GM18520 (cell line): ENCODE measurements at regions not wholly inside any gene's neighbourhood (a gene's known extent, or its start where the extent isn't known, plus 50 kb on each side); places are given as distances from the start of the nearest gene placed in this dataset.
"Not testable (repeated sequence)": the region's sequence is repeated elsewhere in the genome, so short reads cannot be mapped to it uniquely, and the experiment has no call there.

Experiments
- ATAC-seq: cut with Tn5 transposase; IDR thresholded peaks from one replicate; pipeline ENCODE4 v1.9.1; 2021; ENCODE audit not compliant: unreplicated experiment

- ATAC-seq: no peak
Measured at GRCh38 chr3:181549266-181549665, 162.5 kb upstream of the SOX2 start.

- ATAC-seq: no peak
Measured at GRCh38 chr3:181541414-181541813, 170.3 kb upstream of the SOX2 start.

GRCh38 chr3:181534781-181535221, 176.9 kb upstream of the SOX2 start:
- ATAC-seq: no peak

GRCh38 chr3:181533811-181534210, 177.9 kb upstream of the SOX2 start:
- ATAC-seq: no peak

- no peak for ATAC-seq
Measured at GRCh38 chr3:181530584-181530983, 181.1 kb upstream of the SOX2 start.

GRCh38 chr3:181521831-181522230, 189.9 kb upstream of the SOX2 start:
- no peak for ATAC-seq

GRCh38 chr3:181518222-181518621, 193.5 kb upstream of the SOX2 start:
- no peak for ATAC-seq

- ATAC-seq: no peak
Measured at GRCh38 chr3:181512787-181513186, 198.9 kb upstream of the SOX2 start.

- ATAC-seq: no peak
Measured at GRCh38 chr3:181510500-181510899, 201.2 kb upstream of the SOX2 start.

- ATAC-seq: no peak
Measured at GRCh38 chr3:181497358-181497757, 214.4 kb upstream of the SOX2 start.

- no peak for ATAC-seq
Measured at GRCh38 chr3:181493423-181493822, 218.3 kb upstream of the SOX2 start.

GRCh38 chr3:181488536-181488935, 223.2 kb upstream of the SOX2 start:
- no peak for ATAC-seq

GRCh38 chr3:181487236-181487978, 224.3 kb upstream of the SOX2 start:
- ATAC-seq: no peak

GRCh38 chr3:181486141-181486885, 225.4 kb upstream of the SOX2 start:
- ATAC-seq: no peak

- ATAC-seq: no peak
Measured at GRCh38 chr3:181484026-181484425, 227.7 kb upstream of the SOX2 start.

- ATAC-seq: not testable (repeated sequence)
Measured at GRCh38 chr3:181475146-181475545, 236.6 kb upstream of the SOX2 start.

- no peak for ATAC-seq
Measured at GRCh38 chr3:181470349-181470748, 241.4 kb upstream of the SOX2 start.

GRCh38 chr3:181464033-181464694, 247.6 kb upstream of the SOX2 start:
- no peak for ATAC-seq

GRCh38 chr3:181461381-181461780, 250.3 kb upstream of the SOX2 start:
- no peak for ATAC-seq

GRCh38 chr3:181459516-181459915, 252.2 kb upstream of the SOX2 start:
- ATAC-seq: no peak

GRCh38 chr3:181458857-181459256, 252.9 kb upstream of the SOX2 start:
- no peak for ATAC-seq

GRCh38 chr3:181457756-181458155, 254.0 kb upstream of the SOX2 start:
- ATAC-seq: no peak
